ENCODE measurements at regions not wholly inside any gene's neighbourhood (a gene's known extent, or its start where the extent isn't known, plus 50 kb on each side); places are given as distances from the start of the nearest gene placed in this dataset.

- no peak for TF ChIP-seq CTCF (IDR thresholded peaks at IDR 0.05)
- TF ChIP-seq POLR2A (IDR thresholded peaks at IDR 0.05) = no peak
- no peak for TF ChIP-seq POLR2AphosphoS5 (IDR thresholded peaks at IDR 0.05; ENCODE audit: insufficient read depth in 1 of 2, low read depth in 1 of 2)
- intact Hi-C loops (cut with DNase I) = no loop called here
These were observed 972.0 kb upstream of the TENM3 start for GRCh38 chr4:181271116-181271640.

GRCh38 chr4:181272422-181272821 is 970.8 kb upstream of the TENM3 start:
- no peaks in the 10 kb centered on the region for H3K9me3 ChIP-seq
- H3K4me1 ChIP-seq = no peaks in the 10 kb centered on the region
- intact Hi-C loops (cut with DNase I) = no loop called here
- TF ChIP-seq CTCF (IDR thresholded peaks at IDR 0.05) = no peak
- no peak for TF ChIP-seq POLR2A (IDR thresholded peaks at IDR 0.05)
- no peak for TF ChIP-seq POLR2AphosphoS5 (IDR thresholded peaks at IDR 0.05; ENCODE audit: insufficient read depth in 1 of 2, low read depth in 1 of 2)
- H3K27ac ChIP-seq = no peak overlapping the region
- no peak for DNase-seq (ENCODE audit: extremely low spot score in 2 of 2)
- H3K27me3 ChIP-seq = no peaks in the 10 kb centered on the region
- no peaks in the 10 kb centered on the region for H3K36me3 ChIP-seq
- no peak overlapping the region for H3K4me3 ChIP-seq

More at GRCh38 chr4:181271116-181271640, 972.0 kb upstream of the TENM3 start:
- H3K9me3 ChIP-seq = no peaks in the 10 kb centered on the region
- H3K27ac ChIP-seq = no peak overlapping the region
- H3K27me3 ChIP-seq = no peaks in the 10 kb centered on the region
- no peaks in the 10 kb centered on the region for H3K4me1 ChIP-seq
- no peak for DNase-seq (ENCODE audit: extremely low spot score in 2 of 2)
- no peak overlapping the region for H3K4me3 ChIP-seq
- no peaks in the 10 kb centered on the region for H3K36me3 ChIP-seq

DNA sequence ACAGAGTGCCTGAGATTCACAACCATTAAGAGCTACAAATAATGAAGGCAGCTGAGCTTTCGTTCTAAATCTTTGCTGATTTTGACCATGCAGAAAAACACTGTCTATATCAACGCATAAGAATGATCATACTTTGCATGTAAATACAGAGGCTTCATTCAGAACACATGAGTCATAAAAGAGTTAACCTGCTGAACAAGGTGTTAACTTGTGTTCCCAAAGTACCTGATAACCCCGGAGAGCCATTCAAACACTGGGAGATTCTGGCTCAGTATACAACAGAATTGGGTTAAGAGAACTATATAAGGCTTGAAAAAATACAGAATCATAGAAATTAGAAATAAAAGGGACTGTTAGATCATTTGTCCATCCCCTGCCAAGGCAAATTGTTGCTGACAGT is 964.3 kb upstream of the TENM3 start:
- H3K9me3 ChIP-seq = no peaks in the 10 kb centered on the region
- H3K4me3 ChIP-seq = no peak overlapping the region
- H3K27me3 ChIP-seq = no peaks in the 10 kb centered on the region
- TF ChIP-seq POLR2AphosphoS5 (IDR thresholded peaks at IDR 0.05; ENCODE audit: insufficient read depth in 1 of 2, low read depth in 1 of 2) = no peak
- no peak for TF ChIP-seq POLR2A (IDR thresholded peaks at IDR 0.05)
- no peak for TF ChIP-seq CTCF (IDR thresholded peaks at IDR 0.05)
- no peak overlapping the region for H3K27ac ChIP-seq
- H3K36me3 ChIP-seq = no peaks in the 10 kb centered on the region
- no peak for DNase-seq (ENCODE audit: extremely low spot score in 2 of 2)
- no peaks in the 10 kb centered on the region for H3K4me1 ChIP-seq
- intact Hi-C loops (cut with DNase I) = no loop called here

DNA sequence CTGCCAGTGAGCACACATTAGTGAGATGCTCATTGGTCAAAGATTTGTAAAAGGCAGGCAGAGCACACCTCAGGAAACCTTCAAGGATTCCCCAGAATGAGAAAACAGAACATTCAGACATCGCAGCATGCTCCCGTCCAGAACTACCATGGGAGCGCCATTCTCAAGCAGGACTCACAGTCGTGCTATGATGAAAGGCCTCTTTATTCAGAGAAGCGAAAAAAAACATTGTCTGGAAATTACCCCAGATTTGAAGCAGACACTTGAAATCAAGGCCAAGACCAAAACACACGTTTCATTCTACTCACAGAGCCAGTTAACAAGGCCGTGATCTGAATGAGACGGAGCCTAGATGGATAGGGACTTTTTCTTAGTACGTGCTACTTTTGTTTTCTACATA is 961.8 kb upstream of the TENM3 start:
- H3K9me3 ChIP-seq = no peaks in the 10 kb centered on the region
- H3K27ac ChIP-seq = no peak overlapping the region
- intact Hi-C loops (cut with DNase I) = no loop called here
- H3K27me3 ChIP-seq = no peaks in the 10 kb centered on the region
- no peak for DNase-seq (ENCODE audit: extremely low spot score in 2 of 2)
- no peak overlapping the region for H3K4me3 ChIP-seq
- H3K4me1 ChIP-seq = no peaks in the 10 kb centered on the region
- TF ChIP-seq CTCF (IDR thresholded peaks at IDR 0.05) (no peak), POLR2A (IDR thresholded peaks at IDR 0.05) (no peak), POLR2AphosphoS5 (IDR thresholded peaks at IDR 0.05; ENCODE audit: insufficient read depth in 1 of 2, low read depth in 1 of 2) (no peak)
- H3K36me3 ChIP-seq = no peaks in the 10 kb centered on the region

DNA sequence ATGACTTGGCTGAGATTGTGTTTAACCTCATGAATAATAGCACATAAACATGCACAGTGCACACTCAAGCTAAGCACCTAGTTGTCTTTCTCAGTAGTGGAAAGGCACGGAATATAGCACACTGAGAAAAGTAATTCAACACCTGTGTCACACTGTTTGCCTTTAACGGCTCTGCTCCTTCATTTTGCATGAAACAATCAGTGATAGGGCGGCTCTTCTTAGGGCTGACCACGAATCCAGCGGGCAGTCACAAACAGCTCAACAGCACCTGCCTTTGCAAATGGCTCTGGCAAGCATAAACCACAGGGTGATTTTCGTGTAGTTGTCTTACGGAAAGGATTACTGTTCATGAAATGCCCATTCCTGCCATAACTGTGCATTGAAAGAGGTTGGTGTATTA is 954.0 kb upstream of the TENM3 start:
- TF ChIP-seq CTCF (IDR thresholded peaks at IDR 0.05) (no peak), POLR2A (IDR thresholded peaks at IDR 0.05) (no peak), POLR2AphosphoS5 (IDR thresholded peaks at IDR 0.05; ENCODE audit: insufficient read depth in 1 of 2, low read depth in 1 of 2) (no peak)
- Histone ChIP-seq H3K4me1 (no peaks in the 10 kb centered on the region), H3K4me3 (no peak overlapping the region), H3K27me3 (no peaks in the 10 kb centered on the region), H3K27ac (no peak overlapping the region), H3K36me3 (no peaks in the 10 kb centered on the region), H3K9me3 (no peaks in the 10 kb centered on the region)
- DNase-seq (ENCODE audit: extremely low spot score in 2 of 2) = no peak
- intact Hi-C loops (cut with DNase I) = no loop called here

All from vagina (tissue), 2 donors.